ENCODE measurements at regions not wholly inside any gene's neighbourhood (a gene's known extent, or its start where the extent isn't known, plus 50 kb on each side); places are given as distances from the start of the nearest gene placed in this dataset.
"Not testable (repeated sequence)": the region's sequence is repeated elsewhere in the genome, so short reads cannot be mapped to it uniquely, and the experiment has no call there.

- TF ChIP-seq CTCF (IDR thresholded peaks at IDR 0.05; ENCODE audit: insufficient read depth, low read depth, low read length); EZH2 (IDR thresholded peaks at IDR 0.05; ENCODE audit: insufficient read depth, low read length): not testable (repeated sequence)
These were observed 138.5 kb downstream of the MRPL57 start for GRCh38 chr13:21314976-21315375.
